Activated CD8-positive, alpha-beta T cell treated with anti-CD3 and anti-CD28 coated beads for 36 hours (primary cell): ENCODE measurements at regions not wholly inside any gene's neighbourhood (a gene's known extent, or its start where the extent isn't known, plus 50 kb on each side); places are given as distances from the start of the nearest gene placed in this dataset.

ENCODE experiments used
- ATAC-seq: fragments of 200-7000 bp; cut with Tn5 transposase; one replicate; pipeline ENCODE4 v1.10.0; 2021; ENCODE audit warnings: mild to moderate bottlenecking, moderate library complexity
- CTCF ChIA-PET: fragments of 350-600 bp; sonication (Branson Sonifier 250); formaldehyde crosslinking; loops from one replicate; lab custom pipeline; 2021; ENCODE audit warnings: antibody characterized with exemption; lab: Charles Lee
- POLR2A ChIA-PET: fragments of 350-600 bp; sonication (Branson Sonifier 250); formaldehyde crosslinking; loops from one replicate; lab custom pipeline; 2021; ENCODE audit warnings: antibody characterized with exemption; lab: Charles Lee
- DNase-seq: peaks from one replicate; pipeline ENCODE4 v3.0.0-alpha.2; 2020
- H3K27ac Mint-ChIP-seq: one replicate; pipeline ENCODE4 v1.8.0; 2021; ENCODE audit warnings: mild to moderate bottlenecking, mixed read lengths
- H3K27me3 Mint-ChIP-seq: one replicate; pipeline ENCODE4 v1.8.0; 2021; ENCODE audit warnings: mixed read lengths
- H3K36me3 Mint-ChIP-seq: one replicate; pipeline ENCODE4 v1.8.0; 2021; ENCODE audit warnings: low read depth, mixed read lengths
- H3K4me1 Mint-ChIP-seq: one replicate; pipeline ENCODE4 v1.8.0; 2021; ENCODE audit warnings: low read depth, mixed read lengths
- H3K4me3 Mint-ChIP-seq: one replicate; pipeline ENCODE4 v1.8.0; 2021; ENCODE audit warnings: mild to moderate bottlenecking, moderate library complexity, mixed read lengths
- H3K9me3 Mint-ChIP-seq: one replicate; pipeline ENCODE4 v1.8.0; 2021; ENCODE audit warnings: mixed read lengths
- CTCF ChIP-seq: fragments of 200-600 bp; IDR thresholded peaks from one replicate; pipeline ENCODE4 v1.8.0; 2022; ENCODE audit warnings: antibody characterized with exemption, mild to moderate bottlenecking
- intact Hi-C: fragments of 100-400 bp; cut with micrococcal nuclease; formaldehyde crosslinking; loops from one replicate; pipeline ENCODE4 v1.10.0; 2022

- DNase-seq (peak; percentile 34), ATAC-seq (peak; percentile 16)
- Mint-ChIP-seq H3K27ac (peak overlapping the region; percentile 81), H3K36me3 (no peaks in the 10 kb centered on the region), H3K27me3 (no peaks in the 10 kb centered on the region), H3K9me3 (no peaks in the 10 kb centered on the region), H3K4me3 (peak overlapping the region; percentile 33), H3K4me1 (peaks cover 58% of the 10 kb centered on the region)
- ChIA-PET CTCF (interaction anchor here (1.0 to 2.7 kb wide), 6 partner anchors 27 to 177 kb away, joined by 3 to 11 read pairs (median 4); partner anchors contain the start of gene TOR2A), POLR2A (interaction anchor here (1.3 to 4.1 kb wide), 4 partner anchors 10 to 107 kb away, joined by 3 to 19 read pairs (median 8); partner anchors contain the start of genes LRSAM1 and RPL12)
- intact Hi-C loops: no loop called here
- TF ChIP-seq CTCF: no peak
These were observed 54.6 kb upstream of the STXBP1 start for GRCh38 chr9:127557466-127557869.

DNA sequence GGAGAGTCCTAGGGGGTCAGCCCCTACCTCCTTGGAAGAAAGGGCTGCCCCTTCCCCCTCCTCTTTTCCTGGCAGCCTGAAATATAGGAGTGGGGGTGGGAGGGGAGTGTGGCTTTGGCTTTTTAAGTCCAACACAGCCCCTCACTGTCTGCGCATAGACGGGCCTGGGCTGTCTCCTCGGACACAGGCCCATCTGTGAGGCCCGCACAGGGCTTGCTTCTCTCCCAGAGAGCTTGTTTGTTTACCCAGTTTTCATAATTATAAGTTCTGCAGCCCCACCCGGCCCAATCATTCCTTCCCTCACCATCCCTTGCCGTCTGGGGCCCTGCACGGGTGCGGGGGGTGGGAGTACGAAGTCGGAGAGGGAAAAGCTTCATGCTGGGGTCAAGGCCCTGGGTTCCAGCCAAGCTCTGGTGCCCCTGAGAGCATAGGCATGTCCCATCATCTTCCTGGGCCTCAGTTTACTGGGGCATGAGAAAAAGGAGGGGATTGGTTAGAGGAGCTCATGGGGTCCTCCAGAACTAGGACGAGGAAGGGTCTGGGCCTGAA is 54.0 kb upstream of the STXBP1 start:
- DNase-seq (no peak), ATAC-seq (no peak)
- no peak for TF ChIP-seq CTCF
- ChIA-PET CTCF (interaction anchor here (1.0 to 1.8 kb wide), 10 partner anchors 10 to 560 kb away, joined by 3 to 9 read pairs (median 4); partner anchors contain the start of gene TOR2A), POLR2A (interaction anchor here (1.0 to 4.1 kb wide), 6 partner anchors 9 to 298 kb away, joined by 3 to 19 read pairs (median 4); partner anchors contain the start of genes LRSAM1 and RPL12)
- Mint-ChIP-seq H3K27me3 (no peaks in the 10 kb centered on the region), H3K4me1 (peaks cover 58% of the 10 kb centered on the region), H3K4me3 (no peak overlapping the region), H3K9me3 (no peaks in the 10 kb centered on the region), H3K27ac (peak overlapping the region; percentile 49), H3K36me3 (no peaks in the 10 kb centered on the region)
- intact Hi-C loops: no loop called here

- peaks cover 58% of the 10 kb centered on the region for H3K4me1 Mint-ChIP-seq
- no peaks in the 10 kb centered on the region for H3K27me3 Mint-ChIP-seq
- ChIA-PET POLR2A (interaction anchor here (1.0 to 4.1 kb wide), 5 partner anchors 8 to 297 kb away, joined by 3 to 19 read pairs (median 5); partner anchors contain the start of genes LRSAM1 and RPL12), CTCF (interaction anchor here (0.6 to 1.8 kb wide), 12 partner anchors 9 to 559 kb away, joined by 3 to 9 read pairs (median 4); partner anchors contain the start of genes SLC2A8 and TOR2A)
- DNase-seq (no peak), ATAC-seq (no peak)
- no peak overlapping the region for H3K4me3 Mint-ChIP-seq
- H3K36me3 Mint-ChIP-seq: no peaks in the 10 kb centered on the region
- no peak overlapping the region for H3K27ac Mint-ChIP-seq
- no peaks in the 10 kb centered on the region for H3K9me3 Mint-ChIP-seq
- no peak for TF ChIP-seq CTCF
- intact Hi-C loops: no loop called here
These were observed 53.4 kb upstream of the STXBP1 start for GRCh38 chr9:127558581-127559246.

- no peak overlapping the region for H3K27ac Mint-ChIP-seq
- ChIA-PET CTCF (interaction anchor here (0.6 to 1.8 kb wide), 9 partner anchors 9 to 176 kb away, joined by 3 to 9 read pairs (median 4); partner anchors contain the start of genes SLC2A8 and TOR2A), POLR2A (interaction anchor here (3.0 to 4.1 kb wide), 2 partner anchors 8 to 109 kb away, joined by 12 to 19 read pairs; partner anchors contain the start of genes LRSAM1 and RPL12)
- intact Hi-C loops: no loop called here
- peaks cover 56% of the 10 kb centered on the region for H3K4me1 Mint-ChIP-seq
- no peaks in the 10 kb centered on the region for H3K9me3 Mint-ChIP-seq
- no peak for ATAC-seq
- no peaks in the 10 kb centered on the region for H3K36me3 Mint-ChIP-seq
- no peaks in the 10 kb centered on the region for H3K27me3 Mint-ChIP-seq
- H3K4me3 Mint-ChIP-seq: no peak overlapping the region
- no peak for DNase-seq
- no peak for TF ChIP-seq CTCF
These were observed 52.8 kb upstream of the STXBP1 start for GRCh38 chr9:127559247-127559680.
